ENCODE measurements at regions not wholly inside any gene's neighbourhood (a gene's known extent, or its start where the extent isn't known, plus 50 kb on each side); places are given as distances from the start of the nearest gene placed in this dataset.

- Histone ChIP-seq H3K4me3 (ENCODE audit: low read depth in 1 of 2, low read length in 2 of 2) (no peak overlapping the region), H3K36me3 (ENCODE audit: control insufficient read depth in 2 of 2, insufficient read depth in 2 of 2, low read length in 1 of 2) (no peaks in the 10 kb centered on the region), H3K27me3 (ENCODE audit: control insufficient read depth in 1 of 2, insufficient read depth in 2 of 2, low read length in 2 of 2) (peaks cover 0 to 4% of the 10 kb centered on the region in 2 donors), H3K27ac (ENCODE audit: low read depth in 2 of 2, low read length in 1 of 2) (no peak overlapping the region), H3K9me3 (ENCODE audit: control insufficient read depth in 2 of 2, insufficient read depth in 1 of 2, low read depth in 1 of 2, low read length in 1 of 2) (peaks cover 6 to 17% of the 10 kb centered on the region in 2 donors), H3K4me1 (ENCODE audit: control insufficient read depth in 2 of 2, insufficient read depth in 2 of 2, low read length in 1 of 2) (no peaks in the 10 kb centered on the region)
- 76 to 77% methylated on average over 6 of the region's 6 CpGs for WGBS, 2 donors
Measured at GRCh38 chr10:128287921-128288320, 161.7 kb upstream of the MKI67 start.

- H3K4me1 ChIP-seq (ENCODE audit: control insufficient read depth in 2 of 2, insufficient read depth in 2 of 2, low read length in 1 of 2): no peaks in the 10 kb centered on the region
- WGBS, 2 donors: 82 to 84% methylated on average over 4 of the region's 4 CpGs
- H3K4me3 ChIP-seq (ENCODE audit: low read depth in 1 of 2, low read length in 2 of 2): no peak overlapping the region
- H3K27ac ChIP-seq (ENCODE audit: low read depth in 2 of 2, low read length in 1 of 2): no peak overlapping the region
- H3K36me3 ChIP-seq (ENCODE audit: control insufficient read depth in 2 of 2, insufficient read depth in 2 of 2, low read length in 1 of 2): no peaks in the 10 kb centered on the region
- peaks cover 6 to 19% of the 10 kb centered on the region in 2 donors for H3K9me3 ChIP-seq (ENCODE audit: control insufficient read depth in 2 of 2, insufficient read depth in 1 of 2, low read depth in 1 of 2, low read length in 1 of 2)
- peaks cover 0 to 4% of the 10 kb centered on the region in 2 donors for H3K27me3 ChIP-seq (ENCODE audit: control insufficient read depth in 1 of 2, insufficient read depth in 2 of 2, low read length in 2 of 2)
Measured at GRCh38 chr10:128289621-128290020, 163.4 kb upstream of the MKI67 start.

DNA sequence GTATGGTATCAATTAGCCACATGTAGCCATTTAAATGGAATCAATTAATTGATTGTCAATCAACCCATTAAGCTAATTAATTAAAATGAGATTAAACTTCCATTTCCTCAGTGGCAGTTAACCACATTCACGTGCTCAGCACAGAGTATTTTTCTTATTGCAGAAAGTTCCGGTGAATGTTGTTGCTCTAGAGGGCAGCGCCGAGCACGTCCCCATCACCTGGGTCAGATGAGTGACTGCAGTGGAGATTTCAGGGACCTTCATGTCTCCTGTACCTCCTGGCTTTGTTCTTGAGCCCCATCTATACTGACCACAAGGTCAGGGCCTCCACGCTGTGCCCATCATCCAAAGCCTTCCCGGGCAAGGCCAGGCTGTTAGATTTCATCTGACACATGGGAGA, 168.8 kb upstream of the MKI67 start:
- Histone ChIP-seq H3K27ac (ENCODE audit: low read depth in 2 of 2, low read length in 1 of 2) (no peak overlapping the region), H3K36me3 (ENCODE audit: control insufficient read depth in 2 of 2, insufficient read depth in 2 of 2, low read length in 1 of 2) (no peaks in the 10 kb centered on the region), H3K4me3 (ENCODE audit: low read depth in 1 of 2, low read length in 2 of 2) (no peak overlapping the region), H3K9me3 (ENCODE audit: control insufficient read depth in 2 of 2, insufficient read depth in 1 of 2, low read depth in 1 of 2, low read length in 1 of 2) (peaks cover 7 to 18% of the 10 kb centered on the region in 2 donors), H3K4me1 (ENCODE audit: control insufficient read depth in 2 of 2, insufficient read depth in 2 of 2, low read length in 1 of 2) (no peaks in the 10 kb centered on the region), H3K27me3 (ENCODE audit: control insufficient read depth in 1 of 2, insufficient read depth in 2 of 2, low read length in 2 of 2) (no peaks in the 10 kb centered on the region)
- WGBS, 2 donors: 81 to 84% methylated on average over 7 of the region's 7 CpGs

DNA sequence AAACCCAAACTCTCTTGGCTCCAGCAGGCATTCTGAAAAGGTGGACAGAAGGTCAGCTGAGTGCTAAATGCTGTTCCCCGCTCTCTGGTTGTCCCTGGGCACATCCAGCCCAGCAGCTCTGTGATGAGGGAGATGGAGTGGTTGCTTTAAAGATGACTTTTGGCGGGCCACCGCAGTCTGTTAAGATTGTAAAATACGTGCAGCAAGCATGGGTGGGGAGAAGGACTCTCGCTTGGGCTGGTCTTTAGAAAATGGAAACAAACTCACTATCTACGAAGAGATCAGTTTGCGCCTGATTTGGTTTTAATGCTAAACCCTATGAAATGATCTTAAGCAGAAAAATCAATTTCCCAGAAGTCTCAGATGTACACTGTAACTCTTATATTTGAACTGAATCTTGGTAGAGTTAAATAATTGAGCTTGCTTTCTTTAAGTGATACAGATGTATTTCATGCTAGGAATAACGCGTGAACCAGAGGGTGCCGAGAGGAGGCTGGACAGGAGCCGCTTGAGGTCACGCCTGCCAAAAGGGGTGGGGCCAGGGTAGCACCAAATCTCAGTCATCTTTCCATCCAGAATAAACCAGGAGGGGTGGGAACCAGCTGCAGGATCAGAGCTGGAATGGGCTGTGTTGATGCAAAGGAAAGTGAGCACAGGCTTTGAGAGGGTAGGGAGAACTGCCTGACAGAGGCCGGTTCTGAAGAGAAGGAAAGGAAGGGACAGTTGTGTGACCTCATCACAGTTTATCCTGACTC, 170.2 kb upstream of the MKI67 start:
- 69 to 73% methylated on average over 13 of the region's 13 CpGs for WGBS, 2 donors
- Histone ChIP-seq H3K4me3 (ENCODE audit: low read depth in 1 of 2, low read length in 2 of 2) (no peak overlapping the region), H3K9me3 (ENCODE audit: control insufficient read depth in 2 of 2, insufficient read depth in 1 of 2, low read depth in 1 of 2, low read length in 1 of 2) (peaks cover 5 to 11% of the 10 kb centered on the region in 2 donors), H3K36me3 (ENCODE audit: control insufficient read depth in 2 of 2, insufficient read depth in 2 of 2, low read length in 1 of 2) (no peaks in the 10 kb centered on the region), H3K4me1 (ENCODE audit: control insufficient read depth in 2 of 2, insufficient read depth in 2 of 2, low read length in 1 of 2) (no peaks in the 10 kb centered on the region), H3K27me3 (ENCODE audit: control insufficient read depth in 1 of 2, insufficient read depth in 2 of 2, low read length in 2 of 2) (no peaks in the 10 kb centered on the region), H3K27ac (ENCODE audit: low read depth in 2 of 2, low read length in 1 of 2) (no peak overlapping the region)

- Histone ChIP-seq H3K9me3 (ENCODE audit: control insufficient read depth in 2 of 2, insufficient read depth in 1 of 2, low read depth in 1 of 2, low read length in 1 of 2) (peaks cover 7 to 9% of the 10 kb centered on the region in 2 donors), H3K27ac (ENCODE audit: low read depth in 2 of 2, low read length in 1 of 2) (no peak overlapping the region), H3K27me3 (ENCODE audit: control insufficient read depth in 1 of 2, insufficient read depth in 2 of 2, low read length in 2 of 2) (no peaks in the 10 kb centered on the region), H3K4me1 (ENCODE audit: control insufficient read depth in 2 of 2, insufficient read depth in 2 of 2, low read length in 1 of 2) (no peaks in the 10 kb centered on the region), H3K4me3 (ENCODE audit: low read depth in 1 of 2, low read length in 2 of 2) (no peak overlapping the region), H3K36me3 (ENCODE audit: control insufficient read depth in 2 of 2, insufficient read depth in 2 of 2, low read length in 1 of 2) (no peaks in the 10 kb centered on the region)
- WGBS, 2 donors: 55% methylated on average over 11 of the region's 11 CpGs
Measured at GRCh38 chr10:128297709-128298378, 171.6 kb upstream of the MKI67 start.

GRCh38 chr10:128298587-128298986, 172.4 kb upstream of the MKI67 start:
- Histone ChIP-seq H3K27me3 (ENCODE audit: control insufficient read depth in 1 of 2, insufficient read depth in 2 of 2, low read length in 2 of 2) (no peaks in the 10 kb centered on the region), H3K27ac (ENCODE audit: low read depth in 2 of 2, low read length in 1 of 2) (no peak overlapping the region), H3K4me1 (ENCODE audit: control insufficient read depth in 2 of 2, insufficient read depth in 2 of 2, low read length in 1 of 2) (no peaks in the 10 kb centered on the region), H3K36me3 (ENCODE audit: control insufficient read depth in 2 of 2, insufficient read depth in 2 of 2, low read length in 1 of 2) (no peaks in the 10 kb centered on the region), H3K4me3 (ENCODE audit: low read depth in 1 of 2, low read length in 2 of 2) (no peak overlapping the region), H3K9me3 (ENCODE audit: control insufficient read depth in 2 of 2, insufficient read depth in 1 of 2, low read depth in 1 of 2, low read length in 1 of 2) (peaks cover 4 to 9% of the 10 kb centered on the region in 2 donors)
- WGBS, 2 donors: 67 to 68% methylated on average over 4 of the region's 4 CpGs

DNA sequence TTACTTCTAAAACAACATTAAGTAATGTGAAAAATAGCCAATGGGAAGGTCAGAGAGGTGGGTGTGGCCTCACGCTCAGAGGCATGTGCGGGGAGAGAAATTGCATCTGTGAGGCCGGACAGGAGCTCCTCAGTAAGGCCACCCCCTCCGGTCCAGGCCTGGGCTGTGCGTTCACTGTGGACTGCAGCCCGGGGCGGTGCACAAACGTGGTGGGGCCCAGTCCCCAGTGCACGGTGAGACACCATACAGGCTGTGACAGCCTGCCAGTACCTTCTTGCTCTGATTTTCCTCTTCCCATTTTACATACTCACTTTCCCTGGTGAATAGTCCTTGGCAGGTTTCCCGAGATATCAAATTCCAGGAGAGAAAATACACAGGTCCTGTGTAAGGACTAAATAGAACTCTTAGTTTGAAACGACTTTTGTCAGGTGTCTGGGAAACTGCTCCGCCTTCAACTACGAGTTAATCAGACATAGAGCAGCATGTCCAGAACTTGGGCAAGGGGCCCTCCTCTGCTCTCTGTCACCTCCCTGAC, 174.1 kb upstream of the MKI67 start:
- WGBS, 2 donors: 71 to 72% methylated on average over 13 of the region's 13 CpGs
- Histone ChIP-seq H3K9me3 (ENCODE audit: control insufficient read depth in 2 of 2, insufficient read depth in 1 of 2, low read depth in 1 of 2, low read length in 1 of 2) (peaks cover 4 to 9% of the 10 kb centered on the region in 2 donors), H3K4me1 (ENCODE audit: control insufficient read depth in 2 of 2, insufficient read depth in 2 of 2, low read length in 1 of 2) (no peaks in the 10 kb centered on the region), H3K27me3 (ENCODE audit: control insufficient read depth in 1 of 2, insufficient read depth in 2 of 2, low read length in 2 of 2) (no peaks in the 10 kb centered on the region), H3K36me3 (ENCODE audit: control insufficient read depth in 2 of 2, insufficient read depth in 2 of 2, low read length in 1 of 2) (no peaks in the 10 kb centered on the region), H3K27ac (ENCODE audit: low read depth in 2 of 2, low read length in 1 of 2) (no peak overlapping the region), H3K4me3 (ENCODE audit: low read depth in 1 of 2, low read length in 2 of 2) (no peak overlapping the region)

GRCh38 chr10:128301051-128301450, 174.8 kb upstream of the MKI67 start:
- Histone ChIP-seq H3K9me3 (ENCODE audit: control insufficient read depth in 2 of 2, insufficient read depth in 1 of 2, low read depth in 1 of 2, low read length in 1 of 2) (peaks cover 4 to 9% of the 10 kb centered on the region in 2 donors), H3K36me3 (ENCODE audit: control insufficient read depth in 2 of 2, insufficient read depth in 2 of 2, low read length in 1 of 2) (no peaks in the 10 kb centered on the region), H3K4me3 (ENCODE audit: low read depth in 1 of 2, low read length in 2 of 2) (no peak overlapping the region), H3K4me1 (ENCODE audit: control insufficient read depth in 2 of 2, insufficient read depth in 2 of 2, low read length in 1 of 2) (no peaks in the 10 kb centered on the region), H3K27ac (ENCODE audit: low read depth in 2 of 2, low read length in 1 of 2) (no peak overlapping the region), H3K27me3 (ENCODE audit: control insufficient read depth in 1 of 2, insufficient read depth in 2 of 2, low read length in 2 of 2) (no peaks in the 10 kb centered on the region)
- WGBS, 2 donors: 73 to 77% methylated on average over 5 of the region's 5 CpGs

- Histone ChIP-seq H3K4me3 (ENCODE audit: low read depth in 1 of 2, low read length in 2 of 2) (no peak overlapping the region), H3K4me1 (ENCODE audit: control insufficient read depth in 2 of 2, insufficient read depth in 2 of 2, low read length in 1 of 2) (no peaks in the 10 kb centered on the region)
- WGBS, 2 donors: 53 to 55% methylated on average over 3 of the region's 3 CpGs
Measured at GRCh38 chr10:128302808-128303207, 176.6 kb upstream of the MKI67 start.

More at GRCh38 chr10:128302808-128303207, 176.6 kb upstream of the MKI67 start:
- Histone ChIP-seq H3K9me3 (ENCODE audit: control insufficient read depth in 2 of 2, insufficient read depth in 1 of 2, low read depth in 1 of 2, low read length in 1 of 2) (peaks cover 6 to 9% of the 10 kb centered on the region in 2 donors), H3K36me3 (ENCODE audit: control insufficient read depth in 2 of 2, insufficient read depth in 2 of 2, low read length in 1 of 2) (no peaks in the 10 kb centered on the region), H3K27me3 (ENCODE audit: control insufficient read depth in 1 of 2, insufficient read depth in 2 of 2, low read length in 2 of 2) (no peaks in the 10 kb centered on the region), H3K27ac (ENCODE audit: low read depth in 2 of 2, low read length in 1 of 2) (no peak overlapping the region)
